ENCODE measurements at regions not wholly inside any gene's neighbourhood (a gene's known extent, or its start where the extent isn't known, plus 50 kb on each side); places are given as distances from the start of the nearest gene placed in this dataset.
A peak's percentile ranks its signal among the peaks of the same experiment; 100 is the strongest.

DNA sequence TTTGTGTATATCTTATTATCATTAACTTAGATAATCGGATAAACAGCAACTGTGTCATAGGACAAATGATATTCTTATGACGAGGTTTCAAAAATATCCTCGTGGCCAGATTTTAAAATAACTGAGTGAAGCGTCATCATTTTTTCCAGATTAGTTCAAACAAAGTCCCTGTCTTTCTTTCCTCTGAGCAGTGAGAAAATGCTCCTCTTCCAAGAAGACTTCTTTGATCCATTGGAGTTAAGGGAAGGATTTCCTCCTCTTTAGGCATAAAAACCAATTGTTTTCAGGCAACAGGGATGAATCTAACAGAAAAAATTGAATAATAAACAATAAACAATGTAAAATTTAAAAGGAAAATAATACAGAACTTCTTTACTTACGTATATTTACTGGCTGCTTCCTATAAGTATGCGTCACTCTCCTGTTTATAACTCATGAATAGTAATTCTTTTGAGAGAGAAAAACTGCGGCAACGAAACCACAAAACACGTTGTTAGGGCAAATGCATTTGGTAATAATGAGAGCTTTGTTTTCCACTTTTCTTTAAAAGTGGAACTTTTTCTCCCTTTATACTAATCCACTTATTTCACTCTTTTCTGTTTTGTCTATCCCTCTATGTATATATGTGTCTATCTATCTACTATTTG lies 419.4 kb upstream of the ONECUT1 start:
- no peak for DNase-seq
- Histone ChIP-seq H3K9me3 (ENCODE audit: severe bottlenecking) (no peaks in the 10 kb centered on the region), H3K36me3 (no peaks in the 10 kb centered on the region), H3K27ac (no peak overlapping the region), H3K4me3 (ENCODE audit: low read depth, low read length) (no peak overlapping the region), H3K27me3 (ENCODE audit: insufficient read depth, low read depth, severe bottlenecking) (no peaks in the 10 kb centered on the region)
- TF ChIP-seq, protein P1, sequence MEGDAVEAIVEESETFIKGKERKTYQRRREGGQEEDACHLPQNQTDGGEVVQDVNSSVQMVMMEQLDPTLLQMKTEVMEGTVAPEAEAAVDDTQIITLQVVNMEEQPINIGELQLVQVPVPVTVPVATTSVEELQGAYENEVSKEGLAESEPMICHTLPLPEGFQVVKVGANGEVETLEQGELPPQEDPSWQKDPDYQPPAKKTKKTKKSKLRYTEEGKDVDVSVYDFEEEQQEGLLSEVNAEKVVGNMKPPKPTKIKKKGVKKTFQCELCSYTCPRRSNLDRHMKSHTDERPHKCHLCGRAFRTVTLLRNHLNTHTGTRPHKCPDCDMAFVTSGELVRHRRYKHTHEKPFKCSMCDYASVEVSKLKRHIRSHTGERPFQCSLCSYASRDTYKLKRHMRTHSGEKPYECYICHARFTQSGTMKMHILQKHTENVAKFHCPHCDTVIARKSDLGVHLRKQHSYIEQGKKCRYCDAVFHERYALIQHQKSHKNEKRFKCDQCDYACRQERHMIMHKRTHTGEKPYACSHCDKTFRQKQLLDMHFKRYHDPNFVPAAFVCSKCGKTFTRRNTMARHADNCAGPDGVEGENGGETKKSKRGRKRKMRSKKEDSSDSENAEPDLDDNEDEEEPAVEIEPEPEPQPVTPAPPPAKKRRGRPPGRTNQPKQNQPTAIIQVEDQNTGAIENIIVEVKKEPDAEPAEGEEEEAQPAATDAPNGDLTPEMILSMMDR (IDR thresholded peaks at IDR 0.05; ENCODE audit: low read depth, low read length): no peak

DNA sequence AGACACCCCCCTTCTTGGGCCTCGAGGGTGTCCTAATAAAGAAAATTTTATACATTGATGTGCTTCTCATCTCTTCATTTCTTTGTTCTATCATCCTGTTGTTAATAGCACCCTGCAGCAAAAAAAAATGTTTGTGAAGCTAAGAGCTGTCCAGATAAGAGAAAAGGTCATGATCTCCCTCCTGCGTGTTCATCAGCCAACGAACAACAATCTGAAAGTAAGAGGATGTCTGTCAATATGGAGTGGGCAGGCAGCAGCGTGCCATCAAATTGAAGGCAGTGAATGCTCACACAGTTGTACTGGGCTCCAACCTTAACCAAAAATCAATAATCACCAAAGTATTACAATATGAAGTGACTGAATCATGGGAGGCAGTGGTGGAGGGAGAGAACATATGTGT lies 418.6 kb upstream of the ONECUT1 start:
- Histone ChIP-seq H3K27me3 (ENCODE audit: insufficient read depth, low read depth, severe bottlenecking) (no peaks in the 10 kb centered on the region), H3K9me3 (ENCODE audit: severe bottlenecking) (no peaks in the 10 kb centered on the region), H3K27ac (no peak overlapping the region), H3K4me3 (ENCODE audit: low read depth, low read length) (no peak overlapping the region), H3K36me3 (no peaks in the 10 kb centered on the region)
- DNase-seq: no peak
- TF ChIP-seq, protein P1 (IDR thresholded peaks at IDR 0.05; ENCODE audit: low read depth, low read length): no peak

DNA sequence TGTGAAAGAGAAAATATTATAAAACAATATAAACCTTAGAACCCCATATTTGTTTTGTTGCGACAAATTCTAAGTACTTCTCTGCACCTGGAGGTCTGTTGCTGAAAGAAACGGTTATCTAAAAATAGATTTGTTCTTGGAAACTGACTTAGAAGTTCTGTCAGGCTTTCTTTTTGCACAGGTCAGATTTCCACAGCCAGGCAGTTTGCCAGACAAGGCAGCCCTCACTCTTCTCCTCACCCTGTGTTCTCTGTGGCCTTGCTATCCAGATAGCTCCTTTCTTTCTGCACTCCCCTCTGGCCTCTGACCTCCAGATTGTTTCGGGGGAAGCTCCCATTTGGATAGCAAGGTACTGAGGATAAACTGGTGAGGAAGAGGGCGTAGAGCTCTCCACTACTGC lies 413.3 kb upstream of the ONECUT1 start:
- Histone ChIP-seq H3K27me3 (ENCODE audit: insufficient read depth, low read depth, severe bottlenecking) (no peaks in the 10 kb centered on the region), H3K27ac (no peak overlapping the region), H3K36me3 (no peaks in the 10 kb centered on the region), H3K9me3 (ENCODE audit: severe bottlenecking) (no peaks in the 10 kb centered on the region), H3K4me3 (ENCODE audit: low read depth, low read length) (no peak overlapping the region)
- TF ChIP-seq, protein P1 (IDR thresholded peaks at IDR 0.05; ENCODE audit: low read depth, low read length): no peak
- no peak for DNase-seq

DNA sequence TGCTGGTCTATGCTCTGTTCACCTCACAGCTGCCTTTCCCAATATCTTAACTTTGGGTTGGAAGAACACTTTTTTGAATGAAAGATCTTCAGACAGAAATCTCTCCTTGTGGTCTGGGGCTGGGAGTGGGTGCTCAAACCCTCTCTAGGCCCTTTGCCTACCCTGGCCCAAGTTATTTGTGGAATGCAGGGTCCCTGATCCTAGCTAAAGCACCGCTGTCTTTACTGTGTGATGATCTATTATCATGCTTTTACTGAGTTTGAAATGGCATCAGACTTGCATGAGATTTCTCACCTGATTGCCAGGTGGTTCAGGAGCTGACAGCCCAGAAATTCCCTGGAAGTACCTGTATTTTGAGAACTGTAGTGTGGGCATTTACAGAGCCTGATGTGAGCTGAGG lies 412.7 kb upstream of the ONECUT1 start:
- DNase-seq: no peak
- H3K9me3 ChIP-seq (ENCODE audit: severe bottlenecking): no peaks in the 10 kb centered on the region
- no peaks in the 10 kb centered on the region for H3K36me3 ChIP-seq
- H3K27ac ChIP-seq: no peak overlapping the region
- TF ChIP-seq, protein P1 (IDR thresholded peaks at IDR 0.05; ENCODE audit: low read depth, low read length): no peak
- no peak overlapping the region for H3K4me3 ChIP-seq (ENCODE audit: low read depth, low read length)
- H3K27me3 ChIP-seq (ENCODE audit: insufficient read depth, low read depth, severe bottlenecking): no peaks in the 10 kb centered on the region

DNA sequence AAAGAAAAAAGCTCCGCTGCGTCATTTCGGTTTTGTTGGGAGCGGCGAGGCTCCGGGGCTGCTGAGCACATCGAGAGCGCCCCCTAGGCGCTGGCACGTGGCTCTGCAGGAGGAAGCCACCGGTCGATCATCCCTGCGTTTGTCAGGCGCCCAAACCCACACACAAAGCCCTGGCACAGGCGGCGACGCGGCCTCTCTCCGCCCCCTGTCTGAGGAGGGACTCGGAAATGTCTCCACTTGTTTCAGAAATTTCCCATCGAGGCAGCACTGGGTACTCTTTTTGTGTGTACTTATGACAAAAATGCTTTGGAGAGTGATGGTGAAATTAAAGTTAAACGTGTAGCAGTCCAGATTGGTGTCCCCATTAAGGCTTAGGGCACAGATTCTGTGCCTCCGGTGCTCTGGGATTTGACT lies 407.3 kb upstream of the ONECUT1 start:
- H3K4me3 ChIP-seq (ENCODE audit: low read depth, low read length): peak overlapping the region; percentile 84
- TF ChIP-seq, protein P1 (IDR thresholded peaks at IDR 0.05; ENCODE audit: low read depth, low read length): peak; percentile 97
- H3K9me3 ChIP-seq (ENCODE audit: severe bottlenecking): no peaks in the 10 kb centered on the region
- H3K27me3 ChIP-seq (ENCODE audit: insufficient read depth, low read depth, severe bottlenecking): no peaks in the 10 kb centered on the region
- DNase-seq: peak; percentile 77
- H3K36me3 ChIP-seq: no peaks in the 10 kb centered on the region
- no peak overlapping the region for H3K27ac ChIP-seq

DNA sequence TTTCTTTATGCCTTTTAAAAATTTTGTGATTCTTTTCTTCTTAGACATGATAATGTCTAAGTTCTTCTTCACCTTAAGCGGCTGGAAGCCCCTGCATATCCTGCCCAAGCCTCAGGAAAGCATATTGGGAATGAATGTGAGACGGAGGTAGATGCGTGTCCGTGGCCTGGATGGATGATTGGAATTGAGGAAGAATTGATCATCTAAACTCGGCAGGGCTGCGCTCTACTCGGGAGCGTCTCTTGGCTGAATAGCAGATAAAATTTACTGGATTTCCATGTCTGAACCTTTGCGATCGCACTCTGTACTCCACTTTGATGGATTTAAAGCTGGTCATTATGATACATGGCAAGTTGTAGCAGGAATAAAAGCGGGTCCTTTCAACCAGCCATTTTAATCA lies 406.7 kb upstream of the ONECUT1 start:
- Histone ChIP-seq H3K4me3 (ENCODE audit: low read depth, low read length) (peak overlapping the region; percentile 84), H3K27me3 (ENCODE audit: insufficient read depth, low read depth, severe bottlenecking) (no peaks in the 10 kb centered on the region), H3K27ac (no peak overlapping the region), H3K36me3 (no peaks in the 10 kb centered on the region), H3K9me3 (ENCODE audit: severe bottlenecking) (no peaks in the 10 kb centered on the region)
- TF ChIP-seq, protein P1 (IDR thresholded peaks at IDR 0.05; ENCODE audit: low read depth, low read length): no peak
- no peak for DNase-seq

Measured in WERI-Rb-1 (cell line).